Fibroblast of peridontal ligament (primary cell): ENCODE measurements at regions not wholly inside any gene's neighbourhood (a gene's known extent, or its start where the extent isn't known, plus 50 kb on each side); places are given as distances from the start of the nearest gene placed in this dataset.
A peak's percentile ranks its signal among the peaks of the same experiment; 100 is the strongest.
"Not testable (repeated sequence)": the region's sequence is repeated elsewhere in the genome, so short reads cannot be mapped to it uniquely, and the experiment has no call there.

ENCODE experiments used
- DNase-seq: peaks from one replicate; pipeline ENCODE4 v3.0.0-alpha.2; 2010; ENCODE audit errors: extremely low read depth

DNA sequence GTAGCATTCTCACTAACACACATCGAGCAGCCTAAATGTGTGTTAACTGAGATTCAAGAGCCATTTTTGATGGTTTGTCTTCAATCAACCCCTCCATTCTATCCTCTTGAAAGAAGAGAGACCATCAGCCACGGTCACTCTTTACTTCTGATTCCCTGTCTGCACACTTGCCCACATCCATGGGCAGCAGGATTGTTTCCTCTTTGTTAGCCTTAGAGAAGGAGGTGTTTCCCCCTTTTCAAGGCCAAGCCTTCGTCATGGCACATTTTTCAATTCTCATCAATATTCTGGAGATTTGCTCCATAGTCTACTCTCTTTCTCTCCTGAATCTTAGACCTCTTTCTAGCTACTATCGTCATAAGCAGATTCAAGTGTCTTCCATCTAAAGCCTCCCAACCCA is 522.4 kb upstream of the NAALADL2 start:
- no peak for DNase-seq

DNA sequence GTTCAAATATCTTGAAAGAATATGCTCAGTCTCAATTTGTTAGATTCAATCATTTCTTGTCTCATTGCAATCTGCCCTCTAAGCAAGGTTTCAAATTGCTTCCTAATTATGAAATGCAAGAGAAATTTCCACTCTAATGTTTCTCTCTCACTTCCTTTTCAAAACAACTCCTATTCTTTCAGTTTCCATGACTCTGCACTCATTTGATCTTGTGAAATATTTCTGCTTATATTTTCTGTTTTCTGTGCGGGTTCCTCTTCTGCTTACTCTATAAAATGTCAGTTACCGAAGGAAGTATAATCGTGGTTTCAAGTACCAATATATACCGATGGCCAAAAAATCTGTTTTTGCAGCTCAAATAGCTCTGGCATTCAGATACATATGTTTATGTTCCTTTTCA is 521.9 kb upstream of the NAALADL2 start:
- peak; percentile 61 for DNase-seq

GRCh38 chr3:174340624-174341587 is 518.2 kb upstream of the NAALADL2 start:
- DNase-seq, result no peak

GRCh38 chr3:174342171-174342570 is 517.0 kb upstream of the NAALADL2 start:
- no peak for DNase-seq

- DNase-seq, result peak; percentile 72
These were observed 516.1 kb upstream of the NAALADL2 start for GRCh38 chr3:174342941-174343501.

- no peak for DNase-seq
These were observed 513.0 kb upstream of the NAALADL2 start for GRCh38 chr3:174346141-174346540.

- no peak for DNase-seq
These were observed 512.6 kb upstream of the NAALADL2 start for GRCh38 chr3:174346571-174346970.

- no peak for DNase-seq
These were observed 511.5 kb upstream of the NAALADL2 start for GRCh38 chr3:174347474-174348138.

- no peak for DNase-seq
These were observed 506.9 kb upstream of the NAALADL2 start for GRCh38 chr3:174352227-174352626.

- DNase-seq, result peak; percentile 51
These were observed 503.6 kb upstream of the NAALADL2 start for GRCh38 chr3:174355505-174355904.

DNA sequence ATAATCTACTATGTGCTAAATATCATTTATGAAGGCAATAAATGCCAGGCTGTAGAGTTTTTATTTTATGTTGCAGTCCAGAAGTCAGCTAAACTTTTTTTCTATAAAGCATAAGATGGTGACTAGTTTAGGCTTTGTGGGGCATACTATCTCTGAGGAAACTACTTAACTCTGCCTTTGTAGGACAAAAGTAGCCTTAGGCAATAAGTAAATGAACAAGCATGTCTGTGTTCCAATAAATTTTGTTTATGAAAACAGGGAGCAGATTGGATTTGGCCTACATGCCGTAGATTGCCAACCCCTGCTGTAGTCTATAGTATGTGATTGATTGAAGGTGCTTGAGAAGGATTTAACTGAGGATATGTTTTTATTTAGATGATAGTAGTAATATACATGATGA is 502.5 kb upstream of the NAALADL2 start:
- DNase-seq, result no peak

DNA sequence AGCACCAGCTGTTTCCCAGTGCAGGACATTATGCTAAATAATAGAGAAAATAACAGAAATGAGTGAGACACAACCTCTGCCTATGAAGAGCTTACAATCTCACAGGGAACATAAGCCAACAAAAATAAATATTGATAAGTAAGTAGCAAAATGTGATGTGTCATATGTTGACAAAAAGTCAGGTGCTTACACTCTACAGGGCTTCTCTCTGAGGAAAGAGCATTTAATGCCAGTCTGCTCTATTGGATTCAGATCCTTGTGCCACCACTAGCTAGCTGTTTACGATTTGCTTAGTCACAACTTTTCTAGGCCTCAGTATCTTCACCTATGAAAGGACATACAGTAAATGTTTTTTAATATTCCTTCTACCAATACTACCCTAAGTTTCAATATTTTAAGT is 500.9 kb upstream of the NAALADL2 start:
- no peak for DNase-seq

- no peak for DNase-seq
These were observed 496.6 kb upstream of the NAALADL2 start for GRCh38 chr3:174362556-174362955.

- DNase-seq, result peak; percentile 78
These were observed 495.9 kb upstream of the NAALADL2 start for GRCh38 chr3:174363256-174363655.

GRCh38 chr3:174365796-174366195 is 493.3 kb upstream of the NAALADL2 start:
- DNase-seq, result no peak

- not testable (repeated sequence) for DNase-seq
These were observed 492.2 kb upstream of the NAALADL2 start for GRCh38 chr3:174366904-174367303.

- no peak for DNase-seq
These were observed 482.8 kb upstream of the NAALADL2 start for GRCh38 chr3:174376346-174376745.

DNA sequence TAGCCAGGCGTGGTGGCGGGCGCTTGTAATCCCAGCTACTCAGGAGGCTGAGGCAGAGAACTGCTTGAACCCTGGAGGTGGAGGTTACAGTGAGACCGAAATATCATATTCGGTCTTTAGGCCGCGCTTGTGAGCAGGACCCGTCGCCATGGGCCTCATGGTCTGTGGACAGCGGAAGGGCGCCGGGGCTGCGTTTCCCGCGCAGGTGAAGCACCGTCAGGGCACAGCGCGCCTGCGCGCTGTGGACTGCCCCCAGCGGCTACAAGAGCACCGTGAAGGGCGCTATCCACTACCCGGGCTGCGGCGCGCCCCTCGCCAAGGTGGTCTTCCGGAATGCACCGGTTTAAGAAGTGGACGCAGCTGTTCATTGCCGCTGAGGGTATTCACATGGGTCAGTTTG is 482.0 kb upstream of the NAALADL2 start:
- DNase-seq, result no peak

DNA sequence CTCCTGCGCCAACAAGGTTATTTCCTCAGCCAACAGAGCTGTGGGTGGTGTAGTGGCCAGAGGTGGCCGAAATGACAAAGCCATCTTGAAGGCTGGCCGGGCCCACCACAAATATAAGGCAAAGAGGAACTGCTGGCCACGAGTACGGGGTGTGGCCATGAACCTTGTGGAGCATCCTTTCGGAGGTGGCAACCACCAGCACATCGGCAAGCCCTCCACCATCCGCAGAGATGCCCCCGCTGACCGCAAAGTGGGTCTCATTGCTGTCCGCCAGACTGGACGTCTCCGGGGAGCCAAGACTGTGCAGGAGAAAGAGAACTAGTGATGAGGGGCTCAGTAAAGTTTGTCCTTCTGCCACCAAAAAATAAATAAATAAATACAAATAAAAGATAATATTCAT is 481.4 kb upstream of the NAALADL2 start:
- DNase-seq, result no peak

DNA sequence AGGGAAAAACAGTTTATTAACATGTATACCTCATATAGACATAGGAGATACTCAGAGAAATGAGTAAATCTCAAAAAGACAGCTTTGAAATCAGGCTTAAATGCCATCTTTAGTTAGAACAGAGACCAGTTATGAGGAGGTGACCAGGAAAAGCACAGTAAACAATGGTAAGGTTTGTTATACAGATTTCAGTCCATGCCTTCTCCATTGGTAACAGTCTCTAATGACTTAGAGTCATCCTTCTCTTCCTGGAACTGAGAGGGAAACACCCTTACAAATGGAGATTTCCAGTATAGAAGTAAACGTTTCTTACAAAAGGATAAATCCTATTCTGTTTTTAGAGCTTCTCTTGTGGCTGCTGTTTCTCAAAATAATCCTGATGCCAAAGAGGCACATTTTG is 476.3 kb upstream of the NAALADL2 start:
- no peak for DNase-seq

- DNase-seq, result peak; percentile 62
These were observed 471.4 kb upstream of the NAALADL2 start for GRCh38 chr3:174387736-174388135.

GRCh38 chr3:174397848-174398247 is 461.3 kb upstream of the NAALADL2 start:
- peak; percentile 76 for DNase-seq

- peak; percentile 5 for DNase-seq
These were observed 460.4 kb upstream of the NAALADL2 start for GRCh38 chr3:174398761-174399160.
